Right lobe of liver (tissue), 6 donors: ENCODE measurements at regions not wholly inside any gene's neighbourhood (a gene's known extent, or its start where the extent isn't known, plus 50 kb on each side); places are given as distances from the start of the nearest gene placed in this dataset.
A peak's percentile ranks its signal among the peaks of the same experiment; 100 is the strongest.
"Not testable (repeated sequence)": the region's sequence is repeated elsewhere in the genome, so short reads cannot be mapped to it uniquely, and the experiment has no call there.

ENCODE experiments used
- ATAC-seq, 4 donors: fragments of 200-7000 bp; cut with Tn5 transposase; one replicate each; pipeline ENCODE4 v1.9.1; 2020; ENCODE audit warnings: mild to moderate bottlenecking in 4 of 4, moderate library complexity in 4 of 4
- DNase-seq, 3 donors: peaks; one replicate each; pipeline ENCODE4 v3.0.0-alpha.2; 2020
- H3K27ac ChIP-seq, 3 donors: fragments of 200-600 bp; one replicate each; pipeline ENCODE4 v1.8.0; 2022
- H3K27me3 ChIP-seq, 2 donors: fragments of 200-600 bp; one replicate each; pipeline ENCODE4 v1.8.0; 2022
- H3K36me3 ChIP-seq, 4 donors: fragments of 200-600 bp; sonication (generic) in 1 of 4; one replicate each; pipeline versions ENCODE4 v1.5.1 to v1.8.0; 2017 to 2022; ENCODE audit warnings: control low read depth in 1 of 4
- H3K4me1 ChIP-seq, 4 donors: fragments of 200-600 bp; sonication (generic) in 1 of 4; one replicate each; pipeline versions ENCODE4 v1.5.1 to v1.8.0; 2017 to 2022; ENCODE audit warnings: control low read depth in 1 of 4
- H3K4me3 ChIP-seq, 3 donors: fragments of 200-600 bp; one replicate each; pipeline ENCODE4 v1.8.0; 2022
- H3K9me3 ChIP-seq, 4 donors: fragments of 200-600 bp; sonication (generic) in 1 of 4; one replicate each; pipeline versions ENCODE4 v1.5.1 to v1.8.0; 2017 to 2022; ENCODE audit warnings: control low read depth in 1 of 4
- POLR2A ChIP-seq: fragments of 450-650 bp; IDR thresholded peaks from one replicate; pipeline ENCODE4 v1.6.1; 2017; ENCODE audit warnings: antibody characterized with exemption, mild to moderate bottlenecking
- WGBS: methylation state at CpG from one replicate; pipeline ENCODE4 v1.1.6; 2018; ENCODE audit warnings: low coverage, low lambda C conversion rate; ENCODE audit not compliant: insufficient coverage; ENCODE audit errors: missing lambda C conversion rate; 5-methylcytosine and 5-hydroxymethylcytosine counted together
- intact Hi-C, 2 donors: fragments of 100-400 bp; cut with DNase I; formaldehyde crosslinking; loops; one replicate each; pipeline versions ENCODE4 v1.11.2 to v1.14.1; 2022
- TF ChIP-seq, protein P1 (sequence below), 4 donors: fragments of 200-600 bp in 3 of 4; fragments of 450-650 bp in 1 of 4; IDR thresholded peaks; one replicate each; pipeline versions ENCODE4 v1.5.1 to v1.8.0; 2016 to 2022; ENCODE audit warnings: antibody characterized with exemption in 4 of 4, mild to moderate bottlenecking in 2 of 4
- donor health status: DM: no; HTN: yes; CAD: no.
- donor health status: DM: no; HTN: no; CAD: no.
- donor health status: DM: no; HTN: no; CAD: no.
- donor health status: DM: no; HTN: yes; CAD: no.
- donor health status: DM: no; HTN: yes; CAD: no.

DNA sequence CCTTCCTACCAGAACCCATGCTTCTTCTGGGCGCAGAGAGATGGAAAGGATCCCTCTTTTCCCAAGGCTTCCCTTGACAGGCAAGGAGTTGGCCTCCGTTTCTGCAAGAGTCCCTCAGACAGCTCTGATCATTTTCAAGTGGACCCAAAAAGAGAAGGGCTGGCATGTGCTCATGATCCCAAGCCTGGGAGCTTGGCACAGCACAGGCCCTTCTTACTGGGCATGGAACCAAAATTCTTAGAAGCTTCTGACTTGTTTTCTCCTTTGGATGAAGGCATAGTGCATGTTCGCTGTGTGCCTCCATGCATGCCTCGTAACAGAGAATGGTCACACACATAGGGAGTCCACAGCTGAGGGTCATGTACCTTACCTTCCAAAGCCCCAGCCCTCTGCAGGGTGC, 449.6 kb downstream of the MIAT start:
- no peak for ATAC-seq
- H3K4me1 ChIP-seq = no peaks in the 10 kb centered on the region
- H3K36me3 ChIP-seq = no peaks in the 10 kb centered on the region
- intact Hi-C loops = no loop called here
- no peak overlapping the region for H3K4me3 ChIP-seq
- no peak for TF ChIP-seq POLR2A
- TF ChIP-seq, protein P1, sequence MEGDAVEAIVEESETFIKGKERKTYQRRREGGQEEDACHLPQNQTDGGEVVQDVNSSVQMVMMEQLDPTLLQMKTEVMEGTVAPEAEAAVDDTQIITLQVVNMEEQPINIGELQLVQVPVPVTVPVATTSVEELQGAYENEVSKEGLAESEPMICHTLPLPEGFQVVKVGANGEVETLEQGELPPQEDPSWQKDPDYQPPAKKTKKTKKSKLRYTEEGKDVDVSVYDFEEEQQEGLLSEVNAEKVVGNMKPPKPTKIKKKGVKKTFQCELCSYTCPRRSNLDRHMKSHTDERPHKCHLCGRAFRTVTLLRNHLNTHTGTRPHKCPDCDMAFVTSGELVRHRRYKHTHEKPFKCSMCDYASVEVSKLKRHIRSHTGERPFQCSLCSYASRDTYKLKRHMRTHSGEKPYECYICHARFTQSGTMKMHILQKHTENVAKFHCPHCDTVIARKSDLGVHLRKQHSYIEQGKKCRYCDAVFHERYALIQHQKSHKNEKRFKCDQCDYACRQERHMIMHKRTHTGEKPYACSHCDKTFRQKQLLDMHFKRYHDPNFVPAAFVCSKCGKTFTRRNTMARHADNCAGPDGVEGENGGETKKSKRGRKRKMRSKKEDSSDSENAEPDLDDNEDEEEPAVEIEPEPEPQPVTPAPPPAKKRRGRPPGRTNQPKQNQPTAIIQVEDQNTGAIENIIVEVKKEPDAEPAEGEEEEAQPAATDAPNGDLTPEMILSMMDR (IDR thresholded peaks at IDR 0.05) = no peak
- no peak for DNase-seq
- H3K27me3 ChIP-seq = no peaks in the 10 kb centered on the region
- H3K27ac ChIP-seq = no peak overlapping the region
- H3K9me3 ChIP-seq = no peaks in the 10 kb centered on the region
- 50% methylated on average over 2 of the region's 4 CpGs for WGBS

DNA sequence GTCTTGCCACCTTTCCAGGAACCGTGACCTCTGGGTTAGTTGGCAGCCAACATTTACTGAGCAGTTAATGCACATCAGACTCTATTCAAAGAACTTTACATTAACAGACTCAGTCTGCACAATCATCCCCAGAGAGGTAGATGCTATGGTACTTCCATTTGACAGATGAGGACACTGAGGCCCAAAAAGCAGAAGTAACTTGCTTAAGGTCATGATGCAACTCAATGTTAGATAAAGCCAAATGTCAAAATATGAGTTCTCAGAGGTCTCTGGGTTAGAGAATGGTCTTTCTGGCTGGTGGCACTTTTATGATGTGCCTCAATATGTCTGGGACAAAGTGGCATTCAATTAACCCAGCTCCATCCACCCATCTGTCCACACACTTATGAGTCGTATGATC, 450.0 kb downstream of the MIAT start:
- Histone ChIP-seq H3K9me3 (no peaks in the 10 kb centered on the region), H3K36me3 (no peaks in the 10 kb centered on the region), H3K4me3 (no peak overlapping the region), H3K4me1 (no peaks in the 10 kb centered on the region), H3K27ac (no peak overlapping the region), H3K27me3 (no peaks in the 10 kb centered on the region)
- 67% methylated on average over 1 of the region's 2 CpGs for WGBS
- DNase-seq (no peak), ATAC-seq (no peak)
- TF ChIP-seq, protein P1 (IDR thresholded peaks at IDR 0.05) = no peak
- intact Hi-C loops = no loop called here

DNA sequence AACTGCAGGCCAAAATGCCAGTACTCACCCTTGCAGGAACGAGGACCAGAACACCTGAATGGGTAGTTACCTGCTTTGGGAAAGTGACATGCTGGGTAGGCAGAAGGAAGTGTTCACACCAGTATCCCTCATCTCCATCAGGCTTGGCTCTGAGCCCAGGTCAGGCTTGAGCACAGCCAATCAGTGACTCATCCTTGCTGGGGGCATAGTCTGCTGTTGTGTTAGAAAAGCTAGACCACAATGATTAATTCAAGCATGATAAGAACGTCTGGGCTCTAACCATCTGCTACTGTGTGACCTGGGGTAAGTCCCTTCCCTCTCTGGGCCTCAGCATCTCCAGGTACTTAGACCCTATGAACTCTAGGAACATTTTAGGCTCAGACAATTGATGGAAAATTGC, 450.4 kb downstream of the MIAT start:
- Histone ChIP-seq H3K4me3 (no peak overlapping the region), H3K27me3 (no peaks in the 10 kb centered on the region), H3K36me3 (no peaks in the 10 kb centered on the region), H3K27ac (peak overlapping the region in 1 of 3 donors; percentile 18), H3K9me3 (no peaks in the 10 kb centered on the region), H3K4me1 (peaks cover 0 to under 1% (median 0%) of the 10 kb centered on the region in 4 donors)
- peak; percentile 30 to 90 (median 61) for ATAC-seq
- TF ChIP-seq, protein P1 (IDR thresholded peaks at IDR 0.05) = no peak
- intact Hi-C loops = no loop called here
- peak in 1 of 3 donors; percentile 91 for DNase-seq
- 86% methylated on average over 1 of the region's 2 CpGs for WGBS

DNA sequence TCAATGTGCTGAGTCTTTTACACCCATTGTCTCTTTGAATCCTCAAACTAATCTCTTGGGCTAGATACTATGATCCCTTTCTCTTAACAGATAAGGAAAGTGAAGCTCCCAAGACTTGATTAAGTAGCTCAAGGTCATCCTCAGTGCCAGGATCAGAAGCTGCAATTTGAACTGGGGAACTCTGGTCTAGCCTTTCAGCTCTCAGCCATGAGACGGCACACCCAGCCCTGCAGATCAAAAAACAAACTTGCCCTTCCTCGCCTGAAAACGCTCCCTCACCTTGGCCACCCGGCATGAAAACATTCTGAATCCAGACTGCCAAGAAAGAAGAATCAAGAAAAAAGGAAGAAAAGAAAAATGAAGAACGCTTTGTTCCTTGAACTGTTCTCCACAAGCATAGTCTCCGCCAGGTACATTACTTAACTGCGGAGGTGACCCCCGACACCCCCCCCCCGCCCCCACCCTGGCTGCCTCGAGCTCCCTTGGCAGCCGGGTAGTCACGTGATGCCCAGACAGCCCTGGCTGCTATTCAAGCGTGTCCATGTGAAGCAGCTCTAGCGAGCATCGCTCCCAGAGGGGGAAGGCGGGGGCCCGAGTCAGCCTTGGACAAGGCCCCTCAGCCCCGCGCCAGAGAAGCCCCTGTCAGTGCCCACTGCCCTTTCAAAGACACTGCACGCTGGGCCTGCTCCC, 451.2 kb downstream of the MIAT start:
- peak overlapping the region in 1 of 3 donors; percentile 18 for H3K27ac ChIP-seq
- intact Hi-C loops = no loop called here

DNA sequence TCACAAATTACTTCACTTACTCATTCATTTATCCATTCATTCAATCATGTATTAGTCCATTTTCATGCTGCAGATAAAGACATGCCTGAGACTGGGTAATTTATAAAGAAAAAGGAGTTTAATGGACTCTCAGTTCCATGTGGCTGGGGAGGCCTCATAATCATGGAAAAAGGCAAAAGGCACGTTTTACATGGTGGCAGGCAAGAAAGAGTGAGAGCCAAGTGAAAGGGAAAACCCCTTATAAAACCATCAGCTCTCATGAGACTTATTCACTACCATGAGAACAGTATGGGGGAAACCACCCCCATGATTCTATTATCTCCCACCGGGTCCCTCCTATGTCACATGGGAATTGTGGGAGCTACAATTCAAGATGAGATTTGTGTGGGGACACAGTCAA, 452.0 kb downstream of the MIAT start:
- H3K27me3 ChIP-seq, H3K36me3 ChIP-seq, DNase-seq, H3K4me1 ChIP-seq, ATAC-seq, H3K9me3 ChIP-seq, H3K27ac ChIP-seq, intact Hi-C loops, H3K4me3 ChIP-seq: not testable (repeated sequence)
- WGBS = 78% methylated on average over 2 of the region's 2 CpGs

More for the DNA sequence above, 451.2 kb downstream of the MIAT start:
- DNase-seq (no peak), ATAC-seq (no peak)
- Histone ChIP-seq H3K9me3 (no peaks in the 10 kb centered on the region), H3K4me1 (peaks cover 0 to 7% (median under 1%) of the 10 kb centered on the region in 4 donors), H3K27me3 (no peaks in the 10 kb centered on the region), H3K36me3 (no peaks in the 10 kb centered on the region), H3K4me3 (no peak overlapping the region)
- 35% methylated on average over 12 of the region's 20 CpGs for WGBS
- no peak for TF ChIP-seq POLR2A
- TF ChIP-seq, protein P1 (IDR thresholded peaks at IDR 0.05) = no peak
